ENCODE measurements at regions not wholly inside any gene's neighbourhood (a gene's known extent, or its start where the extent isn't known, plus 50 kb on each side); places are given as distances from the start of the nearest gene placed in this dataset.

- TF ChIP-seq CTCF (IDR thresholded peaks at IDR 0.05) = no peak
- TF ChIP-seq POLR2AphosphoS5 (IDR thresholded peaks at IDR 0.05) = no peak
Measured at GRCh38 chrX:68994891-68995255, 166.1 kb downstream of the EFNB1 start.

All from sigmoid colon (tissue), 4 donors.